Osteoblast (primary cell): ENCODE measurements at regions not wholly inside any gene's neighbourhood (a gene's known extent, or its start where the extent isn't known, plus 50 kb on each side); places are given as distances from the start of the nearest gene placed in this dataset.

Source experiments
- DNase-seq: peaks from one replicate; pipeline ENCODE4 v3.0.0; 2011; ENCODE audit warnings: low spot score, mixed read lengths; ENCODE audit not compliant: insufficient read length; ENCODE audit errors: missing footprints
- H2AFZ ChIP-seq: 2 replicates; pipeline ENCODE4 v1.6.0; 2011; ENCODE audit warnings: mild to moderate bottlenecking, low read length
- H3K27ac ChIP-seq: 2 replicates; pipeline ENCODE4 v1.5.1; 2011; ENCODE audit warnings: mild to moderate bottlenecking, low read depth, low read length, moderate library complexity
- H3K27me3 ChIP-seq: 2 replicates; pipeline ENCODE4 v1.6.0; 2012; ENCODE audit warnings: mild to moderate bottlenecking, control low read depth, inconsistent platforms, low read length, moderate library complexity; ENCODE audit not compliant: insufficient read depth
- H3K36me3 ChIP-seq: 2 replicates; pipeline ENCODE4 v1.5.1; 2011; ENCODE audit warnings: mild to moderate bottlenecking, low read length, control low read depth, moderate library complexity; ENCODE audit not compliant: insufficient read depth
- H3K4me1 ChIP-seq: 2 replicates; pipeline ENCODE4 v1.5.1; 2011; ENCODE audit warnings: mild to moderate bottlenecking, low read length, control low read depth, moderate library complexity; ENCODE audit not compliant: insufficient read depth
- H3K4me2 ChIP-seq: 2 replicates; pipeline ENCODE4 v1.6.0; 2011; ENCODE audit warnings: mild to moderate bottlenecking, low read length; ENCODE audit not compliant: insufficient read depth
- H3K4me3 ChIP-seq: fragments of 200-600 bp; sonication (generic); 3 replicates; pipeline ENCODE4 v1.5.1; 2012; ENCODE audit warnings: mild to moderate bottlenecking, low read length, inconsistent platforms; ENCODE audit not compliant: insufficient read depth
- H3K79me2 ChIP-seq: 2 replicates; pipeline ENCODE4 v1.6.0; 2012; ENCODE audit warnings: mild to moderate bottlenecking, low read length, control low read depth, inconsistent platforms; ENCODE audit not compliant: insufficient read depth
- H3K9me3 ChIP-seq: 2 replicates; pipeline ENCODE4 v1.5.1; 2011; ENCODE audit warnings: low read depth, low read length, control low read depth
- H4K20me1 ChIP-seq: 2 replicates; pipeline ENCODE4 v1.6.0; 2012; ENCODE audit warnings: mild to moderate bottlenecking, low read length, control low read depth; ENCODE audit not compliant: insufficient read depth
- CTCF ChIP-seq: IDR thresholded peaks from 2 replicates; pipeline ENCODE4 v1.5.1; 2011; ENCODE audit warnings: mild to moderate bottlenecking, low read depth, low read length, moderate library complexity; ENCODE audit errors: extremely low read depth

- no peak for TF ChIP-seq CTCF
- no peak overlapping the region for H3K4me2 ChIP-seq
- no peaks in the 10 kb centered on the region for H3K79me2 ChIP-seq
These were observed 250.7 kb upstream of the POU3F1 start for GRCh38 chr1:38297246-38297645.

GRCh38 chr1:38296047-38296446 is 249.5 kb upstream of the POU3F1 start:
- Histone ChIP-seq H4K20me1 (no peaks in the 10 kb centered on the region), H2AFZ (no peak overlapping the region), H3K4me2 (no peak overlapping the region), H3K27me3 (peaks cover 2% of the 10 kb centered on the region), H3K4me3 (no peak overlapping the region), H3K79me2 (no peaks in the 10 kb centered on the region), H3K36me3 (no peaks in the 10 kb centered on the region), H3K27ac (no peak overlapping the region), H3K4me1 (no peaks in the 10 kb centered on the region), H3K9me3 (no peaks in the 10 kb centered on the region)
- DNase-seq, result no peak
- TF ChIP-seq CTCF, result no peak

More at GRCh38 chr1:38297246-38297645, 250.7 kb upstream of the POU3F1 start:
- no peak for DNase-seq
- H3K36me3 ChIP-seq, result no peaks in the 10 kb centered on the region
- no peak overlapping the region for H2AFZ ChIP-seq
- no peaks in the 10 kb centered on the region for H3K9me3 ChIP-seq
- no peak overlapping the region for H3K4me3 ChIP-seq
- no peaks in the 10 kb centered on the region for H4K20me1 ChIP-seq
- H3K4me1 ChIP-seq, result no peaks in the 10 kb centered on the region
- H3K27ac ChIP-seq, result no peak overlapping the region
- peaks cover 2% of the 10 kb centered on the region for H3K27me3 ChIP-seq

- no peak overlapping the region for H3K27ac ChIP-seq
- no peak overlapping the region for H3K4me3 ChIP-seq
- H3K4me1 ChIP-seq, result no peaks in the 10 kb centered on the region
- H4K20me1 ChIP-seq, result no peaks in the 10 kb centered on the region
- H3K36me3 ChIP-seq, result no peaks in the 10 kb centered on the region
- DNase-seq, result no peak
- H3K4me2 ChIP-seq, result no peak overlapping the region
- TF ChIP-seq CTCF, result no peak
- H2AFZ ChIP-seq, result no peak overlapping the region
- H3K9me3 ChIP-seq, result no peaks in the 10 kb centered on the region
- H3K79me2 ChIP-seq, result no peaks in the 10 kb centered on the region
- H3K27me3 ChIP-seq, result peaks cover 2% of the 10 kb centered on the region
These were observed 247.0 kb upstream of the POU3F1 start for GRCh38 chr1:38293567-38293966.

- no peak overlapping the region for H2AFZ ChIP-seq
- no peak overlapping the region for H3K27ac ChIP-seq
- H3K36me3 ChIP-seq, result no peaks in the 10 kb centered on the region
- TF ChIP-seq CTCF, result no peak
- peaks cover 2% of the 10 kb centered on the region for H3K27me3 ChIP-seq
- no peak for DNase-seq
- no peaks in the 10 kb centered on the region for H4K20me1 ChIP-seq
- no peaks in the 10 kb centered on the region for H3K9me3 ChIP-seq
- no peak overlapping the region for H3K4me2 ChIP-seq
- no peaks in the 10 kb centered on the region for H3K4me1 ChIP-seq
- no peaks in the 10 kb centered on the region for H3K79me2 ChIP-seq
- no peak overlapping the region for H3K4me3 ChIP-seq
These were observed 246.4 kb upstream of the POU3F1 start for GRCh38 chr1:38292969-38293368.
